ENCODE measurements at regions not wholly inside any gene's neighbourhood (a gene's known extent, or its start where the extent isn't known, plus 50 kb on each side); places are given as distances from the start of the nearest gene placed in this dataset.
A peak's percentile ranks its signal among the peaks of the same experiment; 100 is the strongest.

GRCh38 chr11:114889594-114890011 lies 211.3 kb downstream of the NXPE2 start:
- H3K27ac ChIP-seq = no peak overlapping the region
- DNase-seq = no peak
- TF ChIP-seq POLR2A (IDR thresholded peaks at IDR 0.05) (no peak), CTCF (IDR thresholded peaks at IDR 0.05) (no peak)
- no peaks in the 10 kb centered on the region for H3K36me3 ChIP-seq (replicated peaks in 1 of 2)
- no peaks in the 10 kb centered on the region for H3K4me1 ChIP-seq (replicated peaks in 1 of 2)
- no peaks in the 10 kb centered on the region for H3K27me3 ChIP-seq
- H3K9me3 ChIP-seq (replicated peaks in 1 of 3) = no peaks in the 10 kb centered on the region
- 69 to 77% (median 74%) methylated on average over 12 of the region's 12 CpGs for WGBS, 4 donors
- intact Hi-C loops (cut with DNase I) = no loop called here
- no peak overlapping the region for H3K4me3 ChIP-seq

- H3K4me1 ChIP-seq (replicated peaks in 1 of 2) = no peaks in the 10 kb centered on the region
- H3K36me3 ChIP-seq (replicated peaks in 1 of 2) = no peaks in the 10 kb centered on the region
- no peak overlapping the region for H3K27ac ChIP-seq
- TF ChIP-seq CTCF (IDR thresholded peaks at IDR 0.05) = no peak
- no peak for TF ChIP-seq POLR2A (IDR thresholded peaks at IDR 0.05)
- no peak for DNase-seq
- no peaks in the 10 kb centered on the region for H3K27me3 ChIP-seq
- intact Hi-C loops (cut with DNase I) = no loop called here
- no peaks in the 10 kb centered on the region for H3K9me3 ChIP-seq (replicated peaks in 1 of 3)
- 71 to 78% (median 76%) methylated on average over 7 to 8 of the region's 8 CpGs for WGBS, 4 donors
- H3K4me3 ChIP-seq = no peak overlapping the region
Measured at GRCh38 chr11:114890038-114890437, 211.7 kb downstream of the NXPE2 start.

GRCh38 chr11:114891911-114892310 lies 213.6 kb downstream of the NXPE2 start:
- no peaks in the 10 kb centered on the region for H3K4me1 ChIP-seq (replicated peaks in 1 of 2)
- TF ChIP-seq POLR2A (IDR thresholded peaks at IDR 0.05) = no peak
- TF ChIP-seq CTCF (IDR thresholded peaks at IDR 0.05) = no peak
- H3K27me3 ChIP-seq = no peaks in the 10 kb centered on the region
- no peaks in the 10 kb centered on the region for H3K9me3 ChIP-seq (replicated peaks in 1 of 3)
- no peak overlapping the region for H3K4me3 ChIP-seq
- no peak overlapping the region for H3K27ac ChIP-seq
- H3K36me3 ChIP-seq (replicated peaks in 1 of 2) = no peaks in the 10 kb centered on the region
- WGBS, 4 donors = 67 to 93% (median 75%) methylated on average over 1 of the region's 1 CpG
- intact Hi-C loops (cut with DNase I) = no loop called here
- no peak for DNase-seq

- peak in 2 of 7 donors; percentile 8 to 26 for DNase-seq
- H3K4me3 ChIP-seq = no peak overlapping the region
- no peaks in the 10 kb centered on the region for H3K36me3 ChIP-seq (replicated peaks in 1 of 2)
- 89 to 97% (median 93%) methylated on average over 3 of the region's 3 CpGs for WGBS, 4 donors
- peak in 3 of 6 experiments; percentile 14 to 33 (median 14) for TF ChIP-seq CTCF (IDR thresholded peaks at IDR 0.05)
- TF ChIP-seq POLR2A (IDR thresholded peaks at IDR 0.05) = no peak
- H3K27ac ChIP-seq = no peak overlapping the region
- no peaks in the 10 kb centered on the region for H3K27me3 ChIP-seq
- H3K4me1 ChIP-seq (replicated peaks in 1 of 2) = no peaks in the 10 kb centered on the region
- H3K9me3 ChIP-seq (replicated peaks in 1 of 3) = no peaks in the 10 kb centered on the region
- intact Hi-C loops (cut with DNase I) = no loop called here
Measured at GRCh38 chr11:114892381-114893197, 214.3 kb downstream of the NXPE2 start.

Measured in adrenal gland (tissue), 9 donors.